ENCODE measurements at regions not wholly inside any gene's neighbourhood (a gene's known extent, or its start where the extent isn't known, plus 50 kb on each side); places are given as distances from the start of the nearest gene placed in this dataset.

- DNase-seq (ENCODE audit: low spot score) = no peak
These were observed 409.7 kb upstream of the SPRED2 start for GRCh38 chr2:65842104-65842503.

DNA sequence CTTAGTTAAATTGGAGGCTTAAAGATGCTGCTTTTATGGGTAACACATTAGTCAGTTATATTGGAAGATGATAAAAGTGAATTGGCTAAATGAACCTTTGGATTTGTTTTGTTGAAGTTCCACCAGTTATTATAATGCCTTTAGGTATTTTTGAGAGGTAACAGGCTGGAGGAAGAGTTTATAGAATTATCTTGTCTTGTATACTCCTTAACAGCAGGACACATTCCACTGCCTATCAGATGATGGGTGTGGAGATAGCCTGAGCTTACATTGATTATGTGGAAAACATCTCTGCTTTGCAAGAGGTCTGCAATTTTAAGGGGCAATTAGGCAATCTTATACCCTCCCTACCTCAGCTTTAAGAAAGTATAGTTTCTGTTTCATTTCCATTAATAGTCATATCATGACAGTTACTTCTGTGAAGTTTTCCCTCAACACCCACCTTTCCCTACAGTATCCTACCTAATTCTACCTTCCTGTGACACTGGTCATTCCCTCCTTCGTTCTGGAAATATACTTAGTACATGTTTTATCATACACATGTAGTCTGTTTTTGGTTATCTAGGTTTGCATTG, 403.7 kb upstream of the SPRED2 start:
- DNase-seq (ENCODE audit: low spot score) = no peak

DNA sequence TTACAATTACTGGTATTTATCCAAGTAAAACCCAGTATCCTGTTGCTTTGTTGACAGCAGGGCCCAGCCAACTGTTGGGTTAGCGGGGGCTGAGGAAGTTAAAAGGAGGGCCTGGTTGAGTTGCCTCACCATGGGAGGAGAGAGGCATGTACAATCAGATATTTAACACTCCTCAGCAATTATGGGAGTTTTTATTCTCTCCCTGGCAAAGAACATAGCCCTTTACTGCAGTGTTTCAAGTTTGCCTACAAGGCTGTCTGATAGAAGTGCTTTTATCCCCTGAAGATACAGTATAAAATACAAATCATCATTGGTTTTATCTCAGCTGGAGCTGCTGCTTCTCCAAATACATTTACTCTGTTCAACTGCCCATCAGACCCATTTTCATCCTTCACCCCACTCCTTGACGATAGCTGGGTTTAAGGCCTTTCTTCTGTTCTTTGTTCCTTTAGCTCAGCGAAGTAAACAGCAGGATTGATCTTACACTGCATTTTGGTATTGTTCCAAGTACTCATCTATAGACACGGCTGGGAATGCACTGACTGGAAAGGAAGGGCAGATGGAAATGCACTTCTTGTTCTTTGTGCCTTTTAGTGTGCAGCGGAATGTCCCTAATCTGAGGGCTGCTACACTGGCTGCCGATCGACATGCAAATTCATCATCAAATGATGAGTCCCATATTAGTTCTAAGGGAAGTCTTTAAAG, 402.5 kb upstream of the SPRED2 start:
- no peak for DNase-seq (ENCODE audit: low spot score)

- no peak for DNase-seq (ENCODE audit: low spot score)
These were observed 401.7 kb upstream of the SPRED2 start for GRCh38 chr2:65834062-65834461.

GRCh38 chr2:65831509-65831908, 399.1 kb upstream of the SPRED2 start:
- DNase-seq (ENCODE audit: low spot score) = no peak

DNA sequence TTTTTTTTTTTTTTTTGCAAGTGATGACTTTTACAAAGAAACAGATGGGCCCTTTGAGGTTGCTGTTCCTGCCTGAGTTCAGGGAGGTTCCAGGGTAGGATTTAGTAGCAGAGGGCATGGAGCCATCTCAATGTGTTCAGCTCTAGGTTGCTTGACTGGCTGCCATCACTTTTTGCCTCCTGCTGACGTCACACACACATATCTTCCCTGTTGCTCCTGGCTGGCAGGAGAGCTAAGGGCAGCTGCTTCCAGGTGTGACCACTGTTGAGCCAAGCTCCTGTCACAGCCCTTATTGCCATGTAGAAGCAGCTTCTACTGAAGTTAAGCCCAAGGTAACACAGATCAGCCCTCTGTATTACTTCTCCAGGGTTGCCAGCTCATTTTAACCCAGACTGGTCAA, 394.2 kb upstream of the SPRED2 start:
- no peak for DNase-seq (ENCODE audit: low spot score)

DNA sequence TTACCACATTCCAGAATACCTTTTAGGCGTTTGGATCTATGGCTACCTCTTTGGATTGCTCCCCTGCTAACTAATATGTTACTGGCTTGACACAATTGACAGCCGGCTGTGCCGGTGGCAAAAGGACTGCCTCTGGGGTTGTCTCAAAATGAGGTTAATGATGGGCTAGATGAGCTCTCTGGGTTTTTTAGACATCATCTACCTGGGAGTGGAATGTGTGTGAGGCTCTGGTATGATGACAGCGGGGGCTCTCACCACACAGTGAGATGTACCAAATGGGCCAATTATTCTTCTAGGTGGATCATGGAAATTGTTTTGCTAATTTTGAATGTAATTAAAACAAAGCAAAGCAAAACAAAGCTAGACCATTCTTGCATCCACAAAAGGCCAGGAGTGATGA, 391.1 kb upstream of the SPRED2 start:
- no peak for DNase-seq (ENCODE audit: low spot score)

- DNase-seq (ENCODE audit: low spot score) = no peak
These were observed 388.1 kb upstream of the SPRED2 start for GRCh38 chr2:65820454-65820853.

DNA sequence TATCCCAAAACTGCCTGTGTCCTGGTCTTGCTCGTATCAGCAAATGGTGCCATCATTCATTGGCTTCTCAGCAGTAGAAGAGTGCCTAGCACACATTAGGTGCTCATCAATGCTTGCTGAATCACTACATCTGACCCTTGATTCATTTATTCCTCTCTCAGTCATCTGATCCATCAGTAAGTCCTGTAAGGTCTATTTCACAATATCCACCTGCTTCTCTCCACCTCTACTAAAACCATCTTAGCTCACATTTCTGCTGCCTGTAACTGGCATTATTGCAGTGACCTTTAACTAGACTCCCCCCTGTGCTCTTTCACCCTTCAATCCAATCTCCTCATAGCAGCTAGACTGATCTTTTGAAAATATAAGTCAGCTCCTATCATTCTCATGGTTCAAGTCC, 387.6 kb upstream of the SPRED2 start:
- DNase-seq (ENCODE audit: low spot score) = no peak

- no peak for DNase-seq (ENCODE audit: low spot score)
These were observed 386.6 kb upstream of the SPRED2 start for GRCh38 chr2:65818873-65819451.

DNA sequence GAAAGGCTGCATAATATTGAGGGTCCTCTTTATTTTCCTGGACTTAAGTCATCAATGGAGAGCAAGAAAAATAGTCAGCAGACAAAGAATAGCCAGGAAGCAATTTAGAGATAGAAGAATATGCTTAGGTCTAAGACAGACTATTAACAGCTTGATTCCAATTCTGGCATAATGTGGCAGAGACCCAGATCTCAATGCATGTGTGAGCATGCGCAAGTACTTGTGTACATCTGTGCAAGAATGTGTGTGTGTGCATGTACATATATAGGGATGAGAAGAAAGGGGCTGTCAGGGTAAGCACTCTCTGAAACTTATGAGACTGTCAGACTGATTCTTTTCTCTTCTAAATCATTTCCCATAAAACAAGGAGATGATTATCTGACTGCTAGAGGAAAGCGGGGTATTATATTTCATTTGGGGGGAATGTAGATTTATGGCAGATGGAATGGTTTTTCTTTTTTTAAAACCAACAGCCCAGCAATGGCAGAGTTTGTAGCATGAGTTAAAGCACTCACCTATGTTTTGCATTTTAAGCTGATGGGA, 381.3 kb upstream of the SPRED2 start:
- no peak for DNase-seq (ENCODE audit: low spot score)

DNA sequence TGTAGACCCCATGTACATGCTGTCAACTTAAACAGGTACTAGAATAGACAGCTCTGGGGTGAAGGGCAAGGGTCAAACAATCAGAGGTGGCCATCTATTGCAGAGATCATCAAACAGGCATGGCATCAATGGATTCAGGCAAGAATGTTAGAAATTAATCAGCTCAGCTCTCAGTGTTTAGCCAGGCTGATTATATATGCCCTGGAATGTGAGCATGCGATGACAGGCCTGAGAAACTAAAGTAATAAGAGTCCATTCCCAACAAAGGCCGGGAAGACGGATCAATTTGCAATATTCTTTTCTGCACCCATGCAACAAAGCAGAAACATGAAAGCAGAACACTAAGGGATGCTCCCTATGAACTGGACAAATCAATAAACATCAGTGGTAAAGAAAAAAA, 380.5 kb upstream of the SPRED2 start:
- DNase-seq (ENCODE audit: low spot score) = no peak

GRCh38 chr2:65807942-65808341, 375.5 kb upstream of the SPRED2 start:
- no peak for DNase-seq (ENCODE audit: low spot score)

DNA sequence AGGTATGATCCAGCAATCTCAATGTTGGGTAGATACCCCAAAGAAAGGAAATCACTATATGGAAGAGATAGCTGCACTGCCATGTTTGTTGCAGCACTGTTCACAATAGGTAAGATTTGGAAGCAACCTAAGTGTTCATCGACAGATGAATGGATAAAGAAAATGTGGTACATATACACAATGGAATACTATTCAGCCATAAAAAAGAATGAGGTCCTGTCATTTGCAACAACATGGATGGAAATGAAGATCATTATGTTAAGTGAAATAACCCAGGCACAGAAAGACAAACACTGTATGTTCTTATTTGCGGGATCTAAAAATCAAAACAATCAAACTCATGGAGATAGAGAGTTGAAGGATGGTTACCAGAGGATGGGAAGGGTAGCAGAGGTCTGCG, 372.4 kb upstream of the SPRED2 start:
- no peak for DNase-seq (ENCODE audit: low spot score)

DNA sequence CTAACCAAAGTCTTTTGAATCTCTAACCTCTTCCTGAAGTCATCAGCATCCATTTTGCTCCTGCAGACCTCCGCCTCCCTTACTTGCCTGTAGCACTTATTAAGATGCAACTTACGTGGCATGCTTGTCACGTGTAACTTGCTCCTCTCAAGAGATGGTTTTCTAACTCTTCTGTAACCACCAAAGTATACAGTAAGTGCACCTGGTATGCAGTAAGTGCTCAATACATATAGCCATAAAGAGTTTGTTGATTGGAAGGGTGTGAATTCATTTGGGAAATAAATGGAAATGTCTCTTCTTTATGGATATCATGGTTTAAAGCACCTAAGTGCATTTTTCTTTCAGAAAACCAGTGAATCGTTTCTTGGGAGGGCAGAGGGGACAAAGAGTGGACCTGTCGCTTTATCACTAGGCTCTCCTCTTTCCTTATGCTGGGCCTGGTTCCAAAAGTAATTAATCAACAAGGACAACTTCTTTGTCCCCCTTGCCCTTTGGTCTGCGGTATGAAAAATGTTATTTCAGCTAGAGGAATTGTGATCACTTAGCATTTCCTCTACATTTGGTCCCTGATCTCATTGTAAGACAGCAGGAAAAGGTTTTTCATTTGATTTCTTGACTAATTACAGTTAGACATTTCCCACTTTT, 370.0 kb upstream of the SPRED2 start:
- DNase-seq (ENCODE audit: low spot score) = no peak

GRCh38 chr2:65800998-65801397, 368.6 kb upstream of the SPRED2 start:
- no peak for DNase-seq (ENCODE audit: low spot score)

GRCh38 chr2:65799141-65799854, 366.9 kb upstream of the SPRED2 start:
- no peak for DNase-seq (ENCODE audit: low spot score)

GRCh38 chr2:65798641-65799040, 366.2 kb upstream of the SPRED2 start:
- DNase-seq (ENCODE audit: low spot score) = no peak

- no peak for DNase-seq (ENCODE audit: low spot score)
These were observed 362.6 kb upstream of the SPRED2 start for GRCh38 chr2:65794994-65795393.

DNA sequence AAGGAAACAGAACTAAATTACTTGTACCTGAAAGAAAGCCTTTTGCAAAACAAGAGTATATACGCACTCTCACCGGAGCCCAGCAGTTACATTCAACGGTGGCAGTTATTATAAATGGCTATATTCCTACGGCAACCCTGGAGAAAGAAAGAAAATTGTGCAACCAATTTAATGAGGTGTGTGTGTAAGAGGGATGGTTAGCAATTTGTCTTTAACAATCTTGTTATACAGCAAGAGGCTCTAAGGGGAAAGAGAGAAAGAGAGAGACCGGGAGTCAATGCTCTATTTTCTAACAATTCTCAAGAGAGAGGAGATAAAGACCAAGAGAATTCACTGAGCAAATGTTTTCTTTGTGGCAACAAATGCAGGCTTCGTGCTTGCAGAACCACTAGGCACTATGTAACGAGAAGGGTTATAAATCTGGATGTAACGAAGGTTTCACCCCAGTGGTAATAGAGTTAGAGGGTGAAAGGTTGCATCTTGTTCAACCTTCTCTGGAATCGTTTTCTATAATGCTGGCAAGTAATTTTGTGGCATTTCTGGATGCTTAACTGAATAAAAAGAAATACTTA, 359.1 kb upstream of the SPRED2 start:
- no peak for DNase-seq (ENCODE audit: low spot score)

GRCh38 chr2:65790676-65790935, 358.2 kb upstream of the SPRED2 start:
- DNase-seq (ENCODE audit: low spot score) = no peak

- no peak for DNase-seq (ENCODE audit: low spot score)
These were observed 357.7 kb upstream of the SPRED2 start for GRCh38 chr2:65789923-65790675.

Measured in HuH-7.5 (cell line).